ENCODE measurements at regions not wholly inside any gene's neighbourhood (a gene's known extent, or its start where the extent isn't known, plus 50 kb on each side); places are given as distances from the start of the nearest gene placed in this dataset.

DNA sequence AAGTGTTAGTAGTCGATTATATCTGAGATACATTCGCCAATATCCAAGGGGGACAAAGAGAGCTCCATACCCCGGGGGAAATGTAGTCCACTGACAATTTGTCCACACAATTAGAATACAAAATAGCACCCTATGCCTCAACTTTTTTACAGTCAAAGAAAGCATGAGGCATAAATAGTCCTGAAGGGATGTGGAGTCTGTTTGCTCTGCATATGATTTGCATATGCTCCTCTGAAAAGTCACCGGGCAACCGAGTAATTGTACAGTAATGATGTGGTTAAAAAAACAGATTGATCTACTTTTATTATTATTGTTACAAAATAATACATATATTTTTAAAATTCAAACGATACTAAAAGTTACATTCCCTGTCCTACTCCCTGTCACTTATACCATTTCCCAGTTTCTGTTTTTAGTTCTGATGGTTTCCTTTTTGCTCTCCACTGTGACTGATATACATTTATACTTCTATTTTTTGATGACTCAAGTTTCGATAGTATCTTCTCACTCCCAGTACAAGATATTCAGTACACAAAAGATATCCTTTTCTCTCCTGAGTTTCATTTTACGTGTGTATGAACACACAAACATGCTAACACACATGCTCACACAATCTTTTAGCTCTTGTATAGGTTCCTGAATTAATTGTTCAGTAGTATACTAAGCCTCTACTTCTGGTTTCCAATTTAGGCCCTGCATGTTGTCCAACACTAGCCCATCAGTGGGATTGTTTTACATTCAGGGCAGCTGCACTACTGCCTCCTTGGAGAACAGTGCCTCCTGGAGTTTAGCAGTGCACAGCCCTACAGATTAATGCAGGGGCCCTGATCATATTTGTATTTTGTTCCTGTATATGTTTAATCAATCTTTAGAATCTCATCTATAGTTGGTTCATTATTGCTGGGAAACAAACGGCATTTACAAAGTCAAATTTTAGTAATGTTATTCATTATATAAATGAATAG is 130.9 kb downstream of the TES start:
- peak; percentile 61 for TF ChIP-seq CTCF (IDR thresholded peaks at IDR 0.05; ENCODE audit: low read depth, low read length, missing control alignments)
- Histone ChIP-seq H3K36me3 (replicated peaks) (no peaks in the 10 kb centered on the region), H3K27ac (no peak overlapping the region), H3K27me3 (replicated peaks) (no peaks in the 10 kb centered on the region), H3K4me3 (ENCODE audit: low read depth, low read length) (no peak overlapping the region)
- no peak for DNase-seq
- in situ Hi-C loops (cut with HindIII; ENCODE audit: low pct_ligation_motif_present, low sequenced_read_pairs) = no loop called here

GRCh38 chr7:116342125-116342524 is 131.8 kb downstream of the TES start:
- H3K36me3 ChIP-seq (replicated peaks) = no peaks in the 10 kb centered on the region
- no peak for TF ChIP-seq CTCF (IDR thresholded peaks at IDR 0.05; ENCODE audit: low read depth, low read length, missing control alignments)
- in situ Hi-C loops (cut with HindIII; ENCODE audit: low pct_ligation_motif_present, low sequenced_read_pairs) = no loop called here
- H3K27me3 ChIP-seq (replicated peaks) = no peaks in the 10 kb centered on the region
- no peak for DNase-seq
- H3K4me3 ChIP-seq (ENCODE audit: low read depth, low read length) = no peak overlapping the region
- no peak overlapping the region for H3K27ac ChIP-seq

- in situ Hi-C loops (cut with HindIII; ENCODE audit: low pct_ligation_motif_present, low sequenced_read_pairs) = no loop called here
- no peak overlapping the region for H3K27ac ChIP-seq
- TF ChIP-seq CTCF (IDR thresholded peaks at IDR 0.05; ENCODE audit: low read depth, low read length, missing control alignments) = no peak
- H3K27me3 ChIP-seq (replicated peaks) = no peaks in the 10 kb centered on the region
- no peak overlapping the region for H3K4me3 ChIP-seq (ENCODE audit: low read depth, low read length)
- no peaks in the 10 kb centered on the region for H3K36me3 ChIP-seq (replicated peaks)
- DNase-seq = no peak
Measured at GRCh38 chr7:116347151-116347832, 137.0 kb downstream of the TES start.

DNA sequence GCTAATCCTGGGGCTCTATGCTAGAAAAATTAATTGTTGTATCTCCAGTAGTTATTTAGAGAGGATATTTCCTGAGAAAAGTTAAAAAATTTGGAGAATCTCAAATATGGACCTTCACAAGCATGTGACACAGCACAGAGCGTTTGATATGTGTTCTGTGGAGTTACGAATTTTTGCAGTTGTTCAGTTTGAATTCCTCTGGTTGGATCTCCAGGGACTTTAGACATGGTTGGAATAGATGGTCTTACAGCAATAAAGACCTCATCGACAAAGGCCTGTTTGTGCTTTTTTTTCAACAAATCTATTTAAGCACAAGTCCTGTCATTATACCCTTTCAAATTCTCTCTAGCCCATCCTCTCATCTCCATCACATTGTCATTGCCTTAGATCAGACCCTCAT is 138.0 kb downstream of the TES start:
- TF ChIP-seq CTCF (IDR thresholded peaks at IDR 0.05; ENCODE audit: low read depth, low read length, missing control alignments) = no peak
- Histone ChIP-seq H3K4me3 (ENCODE audit: low read depth, low read length) (no peak overlapping the region), H3K36me3 (replicated peaks) (no peaks in the 10 kb centered on the region), H3K27me3 (replicated peaks) (no peaks in the 10 kb centered on the region), H3K27ac (no peak overlapping the region)
- in situ Hi-C loops (cut with HindIII; ENCODE audit: low pct_ligation_motif_present, low sequenced_read_pairs) = no loop called here
- DNase-seq = no peak

DNA sequence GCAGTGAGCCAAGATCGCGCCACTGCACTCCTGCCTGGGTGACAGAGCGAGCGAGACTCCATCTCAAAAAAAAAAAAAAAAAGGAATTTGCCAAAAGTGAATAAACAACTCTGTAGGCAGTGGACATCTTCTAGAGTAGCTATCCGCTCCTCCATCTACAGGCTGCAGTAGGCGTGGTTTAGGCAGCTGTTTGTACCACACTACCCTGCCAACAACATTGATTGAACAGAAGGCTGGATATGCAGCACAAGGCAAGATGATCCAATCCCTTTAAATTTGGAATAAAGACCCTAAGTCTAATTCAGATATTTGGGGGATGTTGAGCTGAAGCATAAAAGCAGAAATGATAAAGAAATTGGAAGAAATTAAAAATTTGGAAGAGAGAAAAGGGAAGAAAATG is 141.6 kb downstream of the TES start:
- in situ Hi-C loops (cut with HindIII; ENCODE audit: low pct_ligation_motif_present, low sequenced_read_pairs) = no loop called here
- TF ChIP-seq CTCF (IDR thresholded peaks at IDR 0.05; ENCODE audit: low read depth, low read length, missing control alignments) = no peak

More for the DNA sequence above, 141.6 kb downstream of the TES start:
- Histone ChIP-seq H3K36me3 (replicated peaks) (no peaks in the 10 kb centered on the region), H3K27me3 (replicated peaks) (no peaks in the 10 kb centered on the region), H3K27ac (no peak overlapping the region), H3K4me3 (ENCODE audit: low read depth, low read length) (no peak overlapping the region)
- DNase-seq = no peak
